ENCODE measurements at regions not wholly inside any gene's neighbourhood (a gene's known extent, or its start where the extent isn't known, plus 50 kb on each side); places are given as distances from the start of the nearest gene placed in this dataset.
"Not testable (repeated sequence)": the region's sequence is repeated elsewhere in the genome, so short reads cannot be mapped to it uniquely, and the experiment has no call there.

DNA sequence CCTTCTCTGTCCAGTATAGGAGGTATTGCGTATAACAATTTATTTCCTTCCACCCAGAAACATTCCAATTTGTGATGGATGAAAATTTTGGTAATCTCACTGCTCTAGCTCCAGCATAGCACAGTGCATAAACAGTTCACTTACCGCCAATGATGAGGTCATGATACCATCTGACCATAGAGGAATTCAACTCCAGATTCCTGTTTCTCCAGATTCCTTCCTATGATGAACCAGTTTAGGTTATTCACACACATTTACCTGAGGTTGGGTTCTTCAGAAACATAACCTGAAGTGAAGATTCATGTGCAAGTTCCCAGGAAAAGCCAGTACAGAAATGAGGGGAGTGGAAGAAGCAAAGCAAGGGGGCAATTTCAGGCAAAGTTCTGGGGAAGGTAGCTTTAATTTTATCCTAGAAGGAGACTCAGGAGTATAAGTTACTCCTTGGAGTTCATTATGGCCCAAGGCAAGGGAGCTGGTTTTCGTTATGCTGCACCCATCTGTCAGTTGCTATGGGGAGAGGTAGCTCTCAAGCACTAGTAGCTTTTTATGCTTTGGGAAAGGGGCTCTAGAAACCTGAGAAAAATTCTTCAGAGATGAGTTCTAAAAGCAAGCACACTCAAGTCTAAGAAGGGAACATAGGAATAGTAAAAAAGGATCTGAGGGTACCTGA lies 121.6 kb downstream of the CASP12 start:
- no peak for DNase-seq (ENCODE audit: low read depth)

DNA sequence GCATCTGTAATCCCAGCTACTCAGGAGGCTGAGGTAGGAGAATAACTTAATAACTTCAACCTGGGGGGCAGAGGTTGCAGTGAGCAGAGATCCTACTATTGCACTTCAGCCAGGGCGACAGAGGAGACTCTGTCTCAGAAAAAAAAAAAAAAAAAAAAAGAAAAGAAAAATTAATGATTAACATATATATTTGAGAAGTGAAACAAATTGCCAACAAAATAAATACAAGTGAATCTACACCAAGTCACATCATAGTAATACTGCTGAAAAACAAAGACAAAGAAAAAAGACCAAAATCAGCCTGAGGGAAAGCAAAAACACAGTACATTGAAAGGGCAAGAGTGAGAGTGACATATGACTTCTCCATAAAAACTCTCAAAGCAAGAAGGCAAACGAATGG lies 123.7 kb downstream of the CASP12 start:
- DNase-seq (ENCODE audit: low read depth): no peak

DNA sequence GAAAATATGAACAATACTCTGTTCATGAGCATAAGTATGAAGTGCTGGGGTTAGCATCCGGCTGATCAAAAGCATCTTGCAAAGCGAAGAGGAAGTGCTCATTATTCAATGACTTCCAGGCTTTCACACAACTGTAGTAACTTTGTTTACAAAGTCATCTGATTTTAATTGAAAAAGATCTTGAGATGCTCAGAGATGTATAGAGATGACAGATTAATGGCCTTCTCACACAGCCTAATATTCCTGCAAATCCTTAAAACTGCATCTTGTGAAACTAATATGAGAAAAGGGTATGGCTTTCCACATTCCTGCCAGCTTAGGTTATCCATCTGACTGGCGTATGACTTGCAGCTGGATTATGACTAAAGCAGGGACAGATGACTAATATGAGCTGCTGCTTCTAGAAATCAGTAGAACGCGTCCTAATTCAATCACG lies 125.4 kb downstream of the CASP12 start:
- DNase-seq (ENCODE audit: low read depth): no peak

DNA sequence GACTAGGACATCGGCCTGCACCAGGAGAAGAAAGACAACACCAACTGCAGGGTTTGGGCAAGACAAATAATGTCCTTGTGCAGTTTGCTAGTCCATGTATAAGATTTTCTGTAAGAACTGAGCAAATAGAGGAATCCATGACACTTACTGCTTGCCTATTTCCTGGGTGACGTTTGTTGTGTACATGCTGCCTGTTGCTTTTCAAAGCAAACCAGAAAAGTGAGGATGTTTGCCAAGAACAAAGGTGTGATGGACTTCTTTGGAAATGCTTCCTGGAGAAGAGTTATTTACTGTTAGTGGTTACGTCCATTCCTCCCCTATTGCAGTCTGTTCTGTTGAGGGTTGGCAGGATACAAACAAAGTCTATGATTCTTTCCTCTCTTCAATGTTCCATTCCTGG lies 126.5 kb downstream of the CASP12 start:
- no peak for DNase-seq (ENCODE audit: low read depth)

DNA sequence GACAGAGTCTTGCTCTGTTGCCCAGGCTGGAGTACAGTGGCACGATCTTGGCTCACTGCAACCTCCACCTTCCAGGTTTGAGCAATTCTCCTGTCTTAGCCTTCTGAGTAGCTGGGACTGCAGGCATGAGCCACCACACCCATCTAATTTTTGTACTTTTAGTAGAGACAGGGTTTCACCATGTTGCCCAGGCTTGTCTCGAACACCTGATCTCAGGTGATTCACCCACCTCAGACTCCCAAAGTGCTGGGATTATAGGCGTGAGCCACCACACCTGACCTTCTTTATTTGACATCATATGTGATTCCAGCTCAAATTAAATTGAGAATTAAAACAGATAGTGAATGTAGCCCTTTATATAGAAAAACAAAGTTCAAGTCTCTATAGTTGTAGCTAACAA lies 127.2 kb downstream of the CASP12 start:
- not testable (repeated sequence) for DNase-seq (ENCODE audit: low read depth)

DNA sequence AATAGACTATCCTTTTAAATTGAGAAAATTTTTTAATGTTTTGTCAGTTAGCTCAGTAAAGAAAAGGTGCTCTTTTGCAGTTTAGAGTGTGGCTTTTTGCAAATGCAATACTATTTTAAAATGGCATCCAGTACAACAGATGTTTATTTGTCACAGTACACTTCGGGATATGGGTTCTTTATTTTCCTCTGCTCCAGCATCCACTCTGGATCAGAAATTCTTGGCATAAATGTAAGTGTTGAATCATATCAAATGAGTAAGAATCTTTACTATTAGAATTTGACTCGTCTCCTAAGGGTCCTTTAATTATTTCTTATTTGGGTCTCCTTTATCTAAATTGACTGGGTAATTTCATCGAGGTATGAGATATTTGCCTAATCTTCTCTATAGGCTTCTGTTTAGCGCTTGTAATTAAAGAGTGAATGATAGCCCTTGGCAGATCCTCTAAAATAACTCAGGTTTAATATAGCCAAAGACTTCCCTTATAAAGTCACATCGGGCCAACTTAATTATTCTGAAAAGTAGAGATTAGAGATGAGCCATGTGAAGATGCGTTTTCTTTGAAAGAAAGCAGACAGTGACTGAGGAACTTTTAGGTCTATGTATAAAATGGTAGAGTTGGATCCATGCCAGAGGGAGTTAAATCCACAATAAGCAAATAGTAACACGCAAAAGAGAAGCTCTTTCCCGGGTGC lies 132.7 kb downstream of the CASP12 start:
- DNase-seq (ENCODE audit: low read depth): no peak

DNA sequence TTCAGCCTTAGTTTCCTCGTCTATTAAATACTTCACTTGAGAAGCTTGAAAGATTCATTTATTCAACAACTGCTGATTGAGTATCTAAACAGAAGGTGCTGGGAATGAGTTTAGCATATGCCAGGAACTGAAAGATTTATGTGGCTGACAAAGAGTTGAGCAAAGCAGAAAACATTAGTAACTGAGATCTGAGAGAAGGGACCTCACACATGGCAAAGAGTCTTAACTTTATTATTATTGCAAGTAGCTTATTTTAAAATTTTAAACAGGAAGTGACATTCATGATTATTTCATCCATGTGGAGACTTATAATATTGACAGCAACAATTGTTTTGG lies 133.6 kb downstream of the CASP12 start:
- no peak for DNase-seq (ENCODE audit: low read depth)

DNA sequence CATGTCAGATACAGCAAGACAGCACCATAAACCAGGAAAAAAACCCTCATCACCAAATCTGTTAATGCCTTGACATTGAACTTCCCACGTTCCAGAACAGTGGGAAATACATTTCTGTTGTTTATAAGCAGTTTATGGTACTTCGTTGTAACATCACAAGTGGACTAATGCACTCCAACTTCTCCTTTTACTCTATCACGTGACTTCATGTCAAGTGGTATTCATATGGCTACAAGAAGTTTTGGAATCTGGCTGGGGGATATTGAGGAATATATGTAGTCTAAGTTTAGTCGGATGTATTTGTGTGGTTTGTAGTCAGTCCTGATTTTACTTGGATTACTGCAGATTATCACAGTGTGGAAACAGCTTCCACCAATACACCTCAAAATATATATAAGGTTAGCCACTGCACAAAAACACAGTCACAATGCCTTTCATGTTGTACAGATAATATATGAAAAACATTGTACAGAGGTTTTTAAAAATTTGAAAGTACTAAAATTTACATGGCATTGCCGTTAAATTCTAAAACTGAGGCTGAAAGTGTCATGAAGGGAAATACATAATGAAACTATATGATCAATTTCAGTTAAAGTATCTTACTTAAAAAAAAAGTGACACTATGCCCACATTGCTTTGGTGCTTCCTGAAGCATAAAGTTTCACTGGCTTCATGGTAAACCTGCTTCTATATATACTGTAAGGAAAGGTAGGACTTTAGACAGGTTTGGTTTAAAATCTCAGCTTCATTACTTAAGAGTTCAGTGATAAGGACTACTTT lies 134.1 kb downstream of the CASP12 start:
- no peak for DNase-seq (ENCODE audit: low read depth)

DNA sequence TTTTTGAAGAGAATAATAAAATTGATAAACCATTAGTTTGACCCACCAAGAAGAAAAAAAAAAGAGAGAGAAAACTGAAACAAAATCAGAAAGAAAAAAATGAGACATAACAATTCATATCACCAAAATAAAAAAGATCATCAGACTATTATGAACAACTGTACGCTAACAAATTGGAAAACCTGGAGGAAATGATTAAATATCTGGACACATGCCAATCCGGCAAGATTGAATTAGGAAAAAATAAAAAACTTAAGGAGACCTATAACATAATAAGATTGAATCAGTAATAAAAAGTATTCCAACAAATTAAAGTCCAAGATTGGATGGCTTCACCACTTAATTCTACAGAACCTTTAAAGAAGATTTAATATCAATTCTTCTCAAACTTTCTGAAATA lies 136.7 kb downstream of the CASP12 start:
- DNase-seq (ENCODE audit: low read depth): no peak

DNA sequence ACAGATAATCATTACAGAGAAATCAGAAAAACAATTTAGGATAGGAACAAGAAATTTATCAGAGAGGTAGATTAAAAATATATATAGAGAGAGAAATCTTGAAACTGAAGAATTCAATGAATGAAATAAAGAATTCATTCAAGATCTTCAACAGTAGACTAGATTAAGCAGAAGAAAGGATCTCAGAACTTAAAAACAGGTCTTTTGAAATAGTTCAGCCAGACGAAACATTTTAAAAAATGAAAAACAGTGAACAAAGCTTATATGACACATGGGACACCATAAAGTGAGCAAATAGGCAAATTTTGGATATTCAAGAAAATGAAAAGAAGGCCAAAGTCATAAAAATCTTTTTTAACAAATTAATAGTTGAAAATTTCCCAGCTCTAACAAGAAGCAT lies 138.8 kb downstream of the CASP12 start:
- DNase-seq (ENCODE audit: low read depth): no peak

DNA sequence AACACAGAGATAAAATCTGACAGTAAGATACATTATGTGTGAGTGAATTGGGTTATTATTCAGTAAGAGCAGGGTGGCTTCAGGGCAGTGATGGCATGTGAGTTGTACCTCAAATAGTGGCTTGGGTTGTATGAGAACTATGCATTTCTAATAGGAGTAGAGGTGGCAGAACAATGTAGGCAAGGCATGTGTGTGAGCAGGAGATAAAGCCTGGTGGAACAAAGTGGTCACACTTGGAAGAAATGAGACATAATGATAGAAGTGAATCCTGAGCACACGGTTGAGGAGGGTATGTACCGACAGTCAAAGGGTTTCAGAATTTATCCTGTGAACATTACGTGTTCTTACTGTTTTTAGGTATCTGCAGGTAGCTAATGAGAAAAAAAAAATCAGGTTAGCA lies 159.3 kb downstream of the CASP12 start:
- DNase-seq (ENCODE audit: low read depth): no peak

DNA sequence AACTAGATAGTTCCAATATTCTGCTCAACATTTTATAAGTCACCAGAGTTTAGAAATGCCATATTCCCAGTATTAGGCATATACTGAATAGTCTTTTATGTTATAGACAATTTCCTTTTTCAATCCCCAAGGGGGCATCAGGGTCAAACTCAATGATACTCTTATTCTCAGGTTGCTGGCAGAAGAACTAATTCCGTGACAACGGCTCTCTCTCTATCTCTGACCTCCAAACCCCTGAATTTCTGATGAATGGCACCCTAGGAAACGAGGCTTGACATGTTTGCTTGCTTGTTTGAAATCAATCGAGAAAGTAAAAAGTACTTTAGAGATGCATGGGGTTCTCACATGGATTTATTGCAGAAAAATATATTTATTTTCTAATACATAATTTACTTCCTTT lies 160.1 kb downstream of the CASP12 start:
- no peak for DNase-seq (ENCODE audit: low read depth)

DNA sequence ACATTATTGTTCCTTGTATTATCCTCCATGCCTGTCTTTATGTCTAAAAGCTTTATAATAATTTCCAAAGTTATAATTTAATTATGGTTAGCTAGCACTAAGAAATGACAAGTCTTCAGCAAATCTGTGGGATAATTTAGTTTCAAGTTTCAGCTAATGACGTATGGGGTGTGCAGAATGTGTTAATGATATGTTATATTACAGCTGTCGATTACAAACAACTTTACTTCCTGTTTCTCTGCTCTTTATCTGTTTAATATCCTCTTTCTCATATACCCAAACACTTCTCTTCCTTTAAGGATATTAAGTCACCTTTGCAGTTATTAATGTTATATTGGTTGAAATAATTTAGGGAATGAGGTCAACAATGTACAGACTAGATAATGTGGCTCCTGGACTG lies 161.8 kb downstream of the CASP12 start:
- no peak for DNase-seq (ENCODE audit: low read depth)

DNA sequence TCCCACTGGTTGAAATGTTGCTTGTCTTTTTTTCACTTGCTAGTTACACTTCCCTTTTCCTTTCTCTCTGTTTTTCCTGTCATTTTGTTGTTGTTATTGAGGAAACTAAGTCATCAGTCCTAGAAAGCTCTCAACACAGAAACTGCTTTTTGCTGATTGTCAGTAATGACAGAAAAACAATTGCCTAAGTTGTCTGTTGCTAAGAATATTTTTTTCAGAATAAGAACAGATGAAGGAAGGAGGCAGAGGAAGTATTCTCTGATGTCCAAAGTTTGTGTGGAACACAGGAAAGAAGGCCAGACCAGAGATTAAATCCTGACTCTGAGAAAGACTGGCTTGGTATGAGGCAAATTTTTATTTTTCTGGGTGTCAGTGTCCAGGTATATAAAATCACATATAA lies 163.3 kb downstream of the CASP12 start:
- DNase-seq (ENCODE audit: low read depth): no peak

DNA sequence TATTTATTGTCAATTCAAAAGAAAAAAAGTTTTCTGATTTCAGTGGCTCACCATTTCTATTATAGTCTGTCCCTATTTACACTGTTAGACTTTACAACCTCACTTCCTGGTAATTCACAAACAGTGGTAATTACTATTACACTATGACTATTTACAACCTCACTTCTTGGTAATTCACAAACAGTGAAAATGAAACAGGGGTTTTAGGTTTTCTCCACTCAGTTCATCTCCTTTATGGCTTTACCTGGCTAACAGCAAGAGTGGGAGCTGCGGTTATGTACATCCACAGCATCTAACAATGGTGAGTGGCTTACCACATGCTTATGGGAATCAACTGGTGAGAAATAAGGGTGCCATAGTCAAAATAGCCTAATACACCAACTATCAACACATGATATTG lies 166.4 kb downstream of the CASP12 start:
- no peak for DNase-seq (ENCODE audit: low read depth)

DNA sequence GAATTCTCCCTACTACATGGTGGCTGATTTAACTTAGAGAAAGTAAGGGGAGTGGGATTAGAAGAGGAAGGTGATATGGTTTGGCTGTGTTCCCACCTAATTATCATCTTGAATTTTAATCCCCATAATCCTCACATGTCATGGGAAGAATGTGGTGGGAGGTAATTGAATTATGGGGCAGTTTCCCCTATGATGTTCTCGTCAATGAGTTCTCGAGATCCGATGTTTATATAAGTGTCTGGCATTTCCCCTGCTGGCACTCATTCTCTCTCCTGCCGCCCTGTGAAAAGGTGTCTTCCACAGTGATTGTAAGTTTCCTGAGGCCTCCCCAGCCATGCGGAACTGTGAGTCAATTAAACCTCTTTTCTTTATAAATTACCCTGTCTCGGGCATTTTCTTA lies 169.3 kb downstream of the CASP12 start:
- no peak for DNase-seq (ENCODE audit: low read depth)

DNA sequence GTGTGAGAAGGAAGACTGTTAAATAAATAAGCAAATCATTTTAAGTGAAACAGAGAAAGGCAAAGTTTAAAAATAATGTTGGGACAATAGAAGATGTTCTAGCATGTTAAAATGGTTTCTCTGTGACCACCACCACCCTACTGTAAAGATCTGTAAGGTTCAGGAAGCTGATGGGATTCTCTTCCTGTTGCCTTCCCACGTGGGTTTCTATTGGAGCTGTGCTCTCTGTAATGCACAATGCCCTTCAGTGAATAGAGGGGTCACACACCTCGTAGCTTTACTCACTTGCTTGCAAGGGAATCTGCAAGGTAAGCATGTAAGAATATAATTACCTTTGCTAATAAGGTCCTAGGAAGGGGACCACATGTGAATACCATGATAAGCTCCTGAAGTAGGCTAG lies 170.5 kb downstream of the CASP12 start:
- DNase-seq (ENCODE audit: low read depth): no peak

DNA sequence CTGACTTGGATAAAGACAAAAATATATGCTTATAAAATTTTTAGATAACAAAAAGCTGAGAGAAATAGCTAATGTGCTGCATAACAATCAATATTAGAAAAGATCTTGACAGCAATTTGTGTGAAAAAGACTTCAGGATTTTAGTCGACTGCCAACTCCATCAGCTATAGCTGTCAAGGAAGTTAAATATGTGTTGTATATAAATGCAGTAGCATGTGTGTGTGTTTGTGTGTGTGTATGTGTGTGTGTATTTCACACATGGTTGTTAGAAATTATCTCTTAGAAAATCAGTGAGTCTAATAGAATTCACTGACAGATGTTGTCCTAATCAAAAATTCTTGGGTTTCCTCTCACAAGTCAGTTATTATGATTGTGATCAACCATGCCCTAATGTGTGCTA lies 171.2 kb downstream of the CASP12 start:
- no peak for DNase-seq (ENCODE audit: low read depth)

DNA sequence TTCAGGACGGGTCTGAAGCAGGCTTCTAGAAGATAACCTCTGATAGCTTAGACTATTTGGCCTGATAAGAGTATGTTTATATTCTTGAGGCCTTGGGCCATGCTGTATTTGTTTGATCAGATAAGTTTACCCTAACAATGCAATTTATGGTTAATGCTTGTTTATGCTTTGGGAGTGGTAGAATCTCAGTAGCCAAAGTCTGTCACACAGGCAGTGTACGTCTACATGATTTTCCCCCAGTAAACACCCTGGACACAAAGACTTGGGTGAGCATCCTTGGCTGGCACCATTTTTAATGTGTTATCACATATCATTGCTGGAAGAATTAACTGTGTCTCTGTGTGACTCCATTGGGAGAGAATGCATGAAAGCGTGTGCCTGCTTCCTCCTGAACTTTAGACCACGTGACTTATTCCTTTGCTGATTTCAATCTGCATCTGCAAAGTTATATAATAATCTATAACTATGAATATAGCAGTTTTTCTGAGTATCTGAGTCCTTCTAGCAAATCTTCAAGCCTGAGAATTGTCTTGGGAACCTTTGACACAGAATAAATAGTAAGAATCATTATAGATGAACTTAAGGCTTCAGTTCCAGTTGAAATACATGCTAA lies 172.4 kb downstream of the CASP12 start:
- no peak for DNase-seq (ENCODE audit: low read depth)

DNA sequence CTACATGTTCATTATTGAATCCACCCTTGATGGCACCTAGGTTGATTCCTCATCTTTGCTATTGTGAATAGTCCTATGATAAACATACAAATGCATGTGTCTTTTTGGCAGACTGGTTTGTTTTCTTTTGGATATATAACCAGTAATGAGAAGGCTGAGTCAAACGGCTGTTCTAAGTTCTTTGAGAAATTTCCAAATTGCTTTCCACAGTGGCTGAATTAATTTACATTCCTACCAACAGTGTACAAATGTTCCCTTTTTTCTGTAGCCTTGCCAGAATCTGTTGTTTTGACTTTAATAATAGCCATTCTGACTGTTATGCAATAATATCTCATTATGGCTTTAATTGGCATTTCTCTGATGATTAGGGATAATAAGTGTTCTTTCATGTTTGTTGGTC lies 184.9 kb downstream of the CASP12 start:
- no peak for DNase-seq (ENCODE audit: low read depth)

DNA sequence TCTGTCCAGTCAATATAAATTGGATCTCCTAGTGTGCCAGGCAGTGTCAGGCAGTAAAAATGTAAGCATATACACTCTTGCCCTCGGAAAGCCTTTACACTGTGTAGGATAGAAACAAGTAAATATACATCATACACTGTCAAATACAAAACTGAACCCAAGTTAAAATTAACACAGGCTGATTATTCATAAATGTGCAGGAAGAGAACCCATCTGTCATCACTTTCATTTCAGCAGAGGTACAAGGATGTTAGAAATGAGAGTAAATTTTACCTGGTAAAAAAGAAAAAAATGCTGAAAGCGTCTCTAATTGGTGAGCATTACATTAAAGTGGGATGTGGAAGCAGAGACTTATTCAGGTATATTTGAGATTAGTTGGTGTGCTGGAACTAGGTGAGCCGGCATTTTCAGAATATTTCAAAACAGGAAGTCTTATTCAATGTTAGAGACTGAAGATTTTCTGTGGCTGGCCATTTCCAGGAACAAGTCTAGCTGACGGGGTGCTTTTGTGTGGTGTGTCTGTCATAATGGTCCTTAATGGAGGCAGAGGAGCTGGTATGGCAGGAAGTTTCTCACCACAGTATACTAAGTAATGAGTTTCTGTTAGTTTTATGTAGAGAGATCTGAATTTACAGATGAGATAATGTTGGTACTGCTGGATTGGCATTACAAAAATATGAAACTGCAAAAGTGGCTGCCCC lies 192.6 kb downstream of the CASP12 start:
- peak; percentile 12 for DNase-seq (ENCODE audit: low read depth)

DNA sequence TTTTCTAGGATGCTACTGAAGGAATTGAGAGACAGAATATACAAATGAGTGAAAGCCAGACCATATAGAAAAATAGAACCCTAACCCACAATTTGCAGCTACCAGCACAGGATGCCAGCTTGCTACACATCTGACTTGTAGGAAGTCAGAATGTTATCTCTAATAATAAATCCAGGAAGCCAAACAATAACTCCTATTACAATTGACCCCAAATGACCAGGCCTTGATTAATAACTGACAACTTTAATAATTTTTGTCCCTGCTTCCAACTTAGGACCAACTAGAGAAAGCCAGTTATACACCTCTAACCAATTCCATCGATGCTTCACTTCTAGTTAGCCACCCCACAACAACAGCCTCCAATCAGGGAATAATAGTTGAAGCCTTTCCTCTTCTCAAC lies 193.4 kb downstream of the CASP12 start:
- DNase-seq (ENCODE audit: low read depth): no peak

Data from CMK (cell line).